Right atrium auricular region (tissue), 2 donors: ENCODE measurements at regions not wholly inside any gene's neighbourhood (a gene's known extent, or its start where the extent isn't known, plus 50 kb on each side); places are given as distances from the start of the nearest gene placed in this dataset.

Experiments used
- DNase-seq: peaks from one replicate; pipeline ENCODE4 v3.0.0-alpha.2; 2019; ENCODE audit warnings: low spot score
- H3K27ac ChIP-seq, 2 donors: fragments of 200-600 bp; sonication (generic); 1 replicate in 1 of 2; 2 replicates in 1 of 2; pipeline ENCODE4 v1.5.1; 2016 to 2019
- H3K27me3 ChIP-seq, 2 donors: fragments of 200-600 bp; sonication (generic); one replicate each; pipeline versions ENCODE4 v1.5.1 to v1.6.0; 2017 to 2019
- H3K36me3 ChIP-seq: fragments of 200-600 bp; sonication (generic); one replicate; pipeline ENCODE4 v1.5.1; 2016
- H3K4me1 ChIP-seq, 2 donors: fragments of 200-600 bp; sonication (generic); one replicate each; pipeline versions ENCODE4 v1.5.1 to v1.6.0; 2017 to 2019
- H3K4me3 ChIP-seq, 2 donors: fragments of 200-600 bp; sonication (generic); 1 replicate in 1 of 2; 2 replicates in 1 of 2; pipeline ENCODE4 v1.5.1; 2017 to 2019; ENCODE audit warnings: mild to moderate bottlenecking in 1 of 2, moderate library complexity in 1 of 2
- H3K9me3 ChIP-seq, 2 donors: fragments of 200-600 bp; sonication (generic); one replicate each; pipeline ENCODE4 v1.5.1; 2019
- TF ChIP-seq, protein P1 (sequence below), 2 donors: fragments of 200-600 bp; sonication (generic); IDR thresholded peaks; one replicate each; pipeline ENCODE4 v1.5.1; 2019; ENCODE audit warnings: antibody characterized with exemption in 2 of 2

DNA sequence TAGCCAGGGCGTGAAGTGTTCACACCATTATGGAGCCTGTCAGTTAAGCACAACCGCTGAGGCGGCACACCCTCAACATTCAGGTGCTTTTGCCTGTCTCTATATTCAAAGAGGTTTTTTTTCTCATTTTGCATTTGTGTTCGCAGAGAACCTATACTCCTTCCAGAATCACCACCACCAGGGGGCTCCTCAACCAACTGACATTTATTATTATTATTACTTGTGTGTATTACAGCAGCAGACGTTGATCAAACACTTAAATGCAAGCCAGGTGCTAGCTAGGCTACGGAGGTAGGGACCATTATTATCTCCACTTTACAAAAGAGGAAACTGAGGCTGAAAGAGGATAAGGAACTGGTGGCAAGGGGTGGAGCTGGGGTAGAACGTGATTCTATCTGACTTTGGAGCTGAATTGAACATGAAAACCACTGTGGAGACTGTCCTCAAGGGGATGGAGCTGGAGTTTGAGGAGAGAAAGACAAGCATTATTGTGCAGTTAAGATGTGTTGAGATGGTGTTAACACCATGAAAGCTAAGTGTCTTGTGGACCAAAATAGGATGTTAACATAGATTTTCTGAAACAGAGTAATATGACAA, 133.8 kb upstream of the PLXNA4 start:
- TF ChIP-seq, protein P1, sequence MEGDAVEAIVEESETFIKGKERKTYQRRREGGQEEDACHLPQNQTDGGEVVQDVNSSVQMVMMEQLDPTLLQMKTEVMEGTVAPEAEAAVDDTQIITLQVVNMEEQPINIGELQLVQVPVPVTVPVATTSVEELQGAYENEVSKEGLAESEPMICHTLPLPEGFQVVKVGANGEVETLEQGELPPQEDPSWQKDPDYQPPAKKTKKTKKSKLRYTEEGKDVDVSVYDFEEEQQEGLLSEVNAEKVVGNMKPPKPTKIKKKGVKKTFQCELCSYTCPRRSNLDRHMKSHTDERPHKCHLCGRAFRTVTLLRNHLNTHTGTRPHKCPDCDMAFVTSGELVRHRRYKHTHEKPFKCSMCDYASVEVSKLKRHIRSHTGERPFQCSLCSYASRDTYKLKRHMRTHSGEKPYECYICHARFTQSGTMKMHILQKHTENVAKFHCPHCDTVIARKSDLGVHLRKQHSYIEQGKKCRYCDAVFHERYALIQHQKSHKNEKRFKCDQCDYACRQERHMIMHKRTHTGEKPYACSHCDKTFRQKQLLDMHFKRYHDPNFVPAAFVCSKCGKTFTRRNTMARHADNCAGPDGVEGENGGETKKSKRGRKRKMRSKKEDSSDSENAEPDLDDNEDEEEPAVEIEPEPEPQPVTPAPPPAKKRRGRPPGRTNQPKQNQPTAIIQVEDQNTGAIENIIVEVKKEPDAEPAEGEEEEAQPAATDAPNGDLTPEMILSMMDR (IDR thresholded peaks at IDR 0.05): peak; percentile 30 to 60
- DNase-seq: no peak
- no peaks in the 10 kb centered on the region for H3K4me1 ChIP-seq

DNA sequence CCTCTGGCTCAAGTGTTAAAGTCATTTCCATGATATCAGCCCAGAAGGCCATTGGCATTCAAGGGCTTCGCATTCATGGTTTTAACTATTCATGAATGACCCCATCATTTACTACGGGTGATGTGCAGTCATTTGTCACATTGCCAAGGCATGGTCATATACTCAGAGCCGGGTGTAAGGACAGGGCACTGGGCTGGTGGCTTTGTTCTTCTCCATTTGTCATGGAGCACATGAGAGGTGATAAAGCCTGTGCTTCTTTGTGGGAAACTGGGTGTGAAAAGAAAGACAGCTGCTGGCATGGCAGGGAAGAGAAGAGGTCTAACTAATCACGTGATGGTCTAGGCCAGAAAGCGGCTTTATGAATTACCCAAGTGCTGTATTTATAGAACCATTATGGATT, 132.2 kb upstream of the PLXNA4 start:
- TF ChIP-seq, protein P1 (IDR thresholded peaks at IDR 0.05): no peak
- H3K27ac ChIP-seq: no peak overlapping the region
- no peaks in the 10 kb centered on the region for H3K36me3 ChIP-seq
- H3K4me3 ChIP-seq: no peak overlapping the region
- H3K27me3 ChIP-seq: no peaks in the 10 kb centered on the region
- H3K9me3 ChIP-seq: no peaks in the 10 kb centered on the region
- no peak for DNase-seq
- H3K4me1 ChIP-seq: no peaks in the 10 kb centered on the region

More for the DNA sequence above, 133.8 kb upstream of the PLXNA4 start:
- no peak overlapping the region for H3K27ac ChIP-seq
- no peak overlapping the region for H3K4me3 ChIP-seq
- no peaks in the 10 kb centered on the region for H3K27me3 ChIP-seq
- no peaks in the 10 kb centered on the region for H3K9me3 ChIP-seq
- no peaks in the 10 kb centered on the region for H3K36me3 ChIP-seq

DNA sequence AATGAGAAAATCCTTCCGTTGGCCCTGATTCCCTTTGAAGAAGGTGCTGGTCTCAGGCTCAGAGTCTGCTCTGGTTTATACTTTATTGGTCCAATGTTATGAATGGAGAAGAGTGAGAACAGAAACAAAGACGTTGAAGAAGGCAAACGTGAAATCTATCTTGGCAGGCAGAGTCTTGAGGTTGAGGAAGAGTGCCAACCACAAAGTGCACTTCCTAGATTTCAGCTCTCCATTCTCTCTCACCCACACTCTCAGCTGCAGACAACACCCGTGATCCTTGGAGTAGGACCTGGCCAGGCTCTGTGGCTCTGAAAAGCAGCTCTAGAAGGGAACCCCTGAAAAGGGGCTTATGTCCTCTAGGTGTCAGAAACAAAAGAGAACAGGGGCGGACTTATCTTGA, 128.9 kb upstream of the PLXNA4 start:
- Histone ChIP-seq H3K4me3 (no peak overlapping the region), H3K36me3 (no peaks in the 10 kb centered on the region), H3K4me1 (no peaks in the 10 kb centered on the region), H3K27ac (no peak overlapping the region), H3K9me3 (no peaks in the 10 kb centered on the region), H3K27me3 (no peaks in the 10 kb centered on the region)
- no peak for DNase-seq
- TF ChIP-seq, protein P1 (IDR thresholded peaks at IDR 0.05): no peak

DNA sequence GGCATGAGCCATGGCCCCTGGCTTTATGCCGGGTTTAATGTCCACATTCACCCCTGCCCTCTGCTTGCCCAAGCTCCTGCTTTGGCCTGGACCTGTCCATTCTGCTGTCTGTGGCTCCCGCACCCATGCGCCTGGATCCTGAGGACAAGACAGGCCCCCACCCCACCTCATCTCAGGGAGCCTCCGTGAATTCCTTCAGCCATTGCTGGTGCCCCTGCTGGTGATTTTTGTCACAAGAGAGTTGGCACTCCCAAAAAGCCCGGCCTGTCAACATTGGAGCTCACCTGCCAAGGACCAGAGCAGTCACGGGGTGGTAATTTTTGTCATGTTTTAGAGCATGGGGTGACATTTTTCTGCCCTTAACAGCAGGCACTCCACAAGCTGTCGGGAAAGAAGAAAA, 127.5 kb upstream of the PLXNA4 start:
- Histone ChIP-seq H3K9me3 (no peaks in the 10 kb centered on the region), H3K4me1 (no peaks in the 10 kb centered on the region), H3K36me3 (no peaks in the 10 kb centered on the region), H3K27me3 (no peaks in the 10 kb centered on the region), H3K27ac (no peak overlapping the region), H3K4me3 (no peak overlapping the region)
- DNase-seq: no peak
- TF ChIP-seq, protein P1 (IDR thresholded peaks at IDR 0.05): no peak

DNA sequence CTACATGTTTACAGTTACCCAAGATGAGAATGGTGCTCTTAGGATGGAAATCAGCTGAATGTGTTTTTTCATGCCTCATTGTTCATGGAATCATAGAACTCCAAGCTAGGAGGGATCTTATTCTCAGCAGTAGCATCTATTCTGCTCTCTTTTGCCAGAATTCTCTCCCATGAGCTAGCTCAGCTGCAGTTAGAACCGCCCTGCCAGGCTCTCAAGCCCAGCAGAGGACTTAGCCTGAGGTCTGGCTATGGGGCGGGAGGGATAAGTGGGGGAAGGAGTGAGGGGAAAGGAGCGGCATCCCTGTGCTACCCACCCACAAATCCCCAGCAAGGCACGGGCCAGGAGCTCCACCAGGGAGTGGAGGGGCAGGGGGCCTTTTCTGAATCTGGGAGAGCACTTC, 120.7 kb upstream of the PLXNA4 start:
- no peaks in the 10 kb centered on the region for H3K27me3 ChIP-seq
- no peaks in the 10 kb centered on the region for H3K36me3 ChIP-seq
- no peak for DNase-seq
- H3K4me3 ChIP-seq: no peak overlapping the region
- no peaks in the 10 kb centered on the region for H3K9me3 ChIP-seq
- TF ChIP-seq, protein P1 (IDR thresholded peaks at IDR 0.05): no peak
- H3K27ac ChIP-seq: no peak overlapping the region
- no peaks in the 10 kb centered on the region for H3K4me1 ChIP-seq

DNA sequence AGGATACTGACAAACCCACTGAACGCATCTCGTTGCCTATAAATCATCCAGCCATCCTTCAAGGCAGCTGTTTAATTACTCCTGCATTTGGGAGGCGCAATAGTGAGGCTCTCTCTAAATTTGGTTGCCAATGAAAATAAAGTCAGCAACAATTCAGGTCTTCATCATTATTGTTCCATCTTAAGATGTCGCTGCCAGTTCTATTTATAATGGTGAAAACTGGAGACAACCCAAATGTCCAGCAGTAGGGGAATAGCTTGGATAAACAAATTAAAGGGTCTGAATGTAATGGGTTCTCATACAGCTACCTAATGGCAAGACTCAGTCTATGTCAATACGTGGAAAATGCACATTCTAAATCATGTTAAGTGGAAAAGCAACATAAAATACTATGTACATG, 120.1 kb upstream of the PLXNA4 start:
- H3K9me3 ChIP-seq: no peaks in the 10 kb centered on the region
- H3K4me1 ChIP-seq: no peaks in the 10 kb centered on the region
- no peaks in the 10 kb centered on the region for H3K36me3 ChIP-seq
- no peak for DNase-seq
- H3K27me3 ChIP-seq: no peaks in the 10 kb centered on the region
- no peak overlapping the region for H3K4me3 ChIP-seq
- no peak overlapping the region for H3K27ac ChIP-seq
- TF ChIP-seq, protein P1 (IDR thresholded peaks at IDR 0.05): no peak
